ENCODE measurements at regions not wholly inside any gene's neighbourhood (a gene's known extent, or its start where the extent isn't known, plus 50 kb on each side); places are given as distances from the start of the nearest gene placed in this dataset.

- Histone ChIP-seq H3K27me3 (no peaks in the 10 kb centered on the region), H3K9me3 (no peaks in the 10 kb centered on the region), H3K27ac (no peak overlapping the region), H3K4me1 (no peaks in the 10 kb centered on the region), H3K36me3 (no peaks in the 10 kb centered on the region), H3K4me3 (no peak overlapping the region)
- no peak for TF ChIP-seq CTCF (IDR thresholded peaks at IDR 0.05)
- intact Hi-C loops (cut with DNase I; ENCODE audit: low total_unique reads) = no loop called here
- DNase-seq = no peak
Measured at GRCh38 chr10:108691126-108691525, 1232.2 kb downstream of the XPNPEP1 start.

- no peak for TF ChIP-seq CTCF (IDR thresholded peaks at IDR 0.05)
- no peaks in the 10 kb centered on the region for H3K4me1 ChIP-seq
- no peak overlapping the region for H3K27ac ChIP-seq
- intact Hi-C loops (cut with DNase I; ENCODE audit: low total_unique reads) = no loop called here
- no peaks in the 10 kb centered on the region for H3K9me3 ChIP-seq
- no peaks in the 10 kb centered on the region for H3K27me3 ChIP-seq
- no peak overlapping the region for H3K4me3 ChIP-seq
- H3K36me3 ChIP-seq = no peaks in the 10 kb centered on the region
- DNase-seq = no peak
Measured at GRCh38 chr10:108690530-108690929, 1232.8 kb downstream of the XPNPEP1 start.

DNA sequence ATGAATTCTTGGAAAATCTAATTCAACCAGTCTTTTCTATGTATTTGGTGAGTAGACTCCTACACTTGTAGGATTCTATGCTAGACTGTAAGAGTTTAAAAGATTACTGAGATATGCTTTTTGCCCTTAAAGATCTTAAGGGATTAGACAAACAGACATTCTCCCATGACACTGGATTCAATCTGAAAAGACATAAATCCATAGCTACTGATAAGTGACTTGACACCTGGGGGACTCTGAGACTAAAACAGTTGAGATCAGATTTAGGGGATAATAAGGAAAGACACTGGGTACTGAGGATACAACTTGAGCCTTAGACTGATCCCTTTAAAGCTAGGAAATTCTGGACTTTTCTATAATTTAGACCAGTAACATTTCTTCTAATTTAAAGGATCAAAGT lies 1233.4 kb downstream of the XPNPEP1 start:
- H3K9me3 ChIP-seq = no peaks in the 10 kb centered on the region
- no peaks in the 10 kb centered on the region for H3K27me3 ChIP-seq
- H3K36me3 ChIP-seq = no peaks in the 10 kb centered on the region
- DNase-seq = no peak
- no peaks in the 10 kb centered on the region for H3K4me1 ChIP-seq
- no peak for TF ChIP-seq CTCF (IDR thresholded peaks at IDR 0.05)
- no peak overlapping the region for H3K4me3 ChIP-seq
- no peak overlapping the region for H3K27ac ChIP-seq
- intact Hi-C loops (cut with DNase I; ENCODE audit: low total_unique reads) = no loop called here

DNA sequence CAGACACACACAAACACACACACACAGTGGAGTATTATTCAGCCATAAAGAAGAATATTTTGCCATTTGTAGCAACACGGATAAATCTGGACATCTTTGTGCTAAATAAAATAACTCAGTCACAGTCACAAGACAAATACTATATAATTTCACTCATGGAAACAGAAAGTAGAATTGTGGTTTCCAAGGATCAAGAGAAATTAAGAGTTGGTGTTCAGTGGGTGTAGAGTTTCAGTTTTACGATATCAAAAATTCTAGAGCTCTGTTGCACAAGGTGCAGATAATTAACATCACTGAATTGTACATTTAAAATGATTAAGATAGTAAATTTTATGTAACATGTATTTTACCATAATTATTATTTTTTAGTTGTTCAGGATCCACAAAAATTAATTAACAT lies 1235.0 kb downstream of the XPNPEP1 start:
- no peaks in the 10 kb centered on the region for H3K36me3 ChIP-seq
- H3K4me3 ChIP-seq = no peak overlapping the region
- no peak for TF ChIP-seq CTCF (IDR thresholded peaks at IDR 0.05)
- no peaks in the 10 kb centered on the region for H3K9me3 ChIP-seq
- no peaks in the 10 kb centered on the region for H3K4me1 ChIP-seq
- intact Hi-C loops (cut with DNase I; ENCODE audit: low total_unique reads) = no loop called here
- no peak for DNase-seq
- no peaks in the 10 kb centered on the region for H3K27me3 ChIP-seq
- H3K27ac ChIP-seq = no peak overlapping the region

DNA sequence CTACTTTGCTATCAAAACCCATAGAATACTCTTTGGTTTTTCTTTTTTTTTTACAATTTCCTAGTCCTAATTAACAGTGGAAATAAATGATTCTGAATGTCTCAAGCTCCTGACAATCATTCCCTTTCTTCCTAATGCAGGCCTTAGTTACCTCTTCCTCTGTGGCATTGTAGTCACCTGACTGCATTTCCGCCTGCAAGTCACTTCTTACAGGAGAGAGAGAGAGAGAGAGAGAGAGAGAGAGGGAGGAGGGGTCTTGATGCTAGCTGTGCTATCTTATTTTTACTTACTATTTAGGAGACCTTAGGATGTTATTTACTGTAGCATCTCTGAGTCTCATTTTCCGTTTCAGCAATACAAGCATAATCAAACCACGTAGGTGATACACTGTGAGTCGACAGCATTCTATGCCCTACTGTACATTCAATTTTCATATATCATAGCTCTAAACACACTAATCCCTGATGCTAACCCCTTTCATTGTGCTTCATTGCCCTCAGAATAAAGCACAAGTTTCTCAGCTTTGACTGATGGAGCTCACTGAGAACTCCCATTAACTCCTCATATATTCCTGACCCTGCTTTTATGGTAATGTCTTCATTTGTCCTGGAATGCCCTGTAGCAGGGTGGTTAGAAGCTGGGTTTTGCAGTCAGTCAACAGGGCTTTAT lies 1237.3 kb downstream of the XPNPEP1 start:
- no peak overlapping the region for H3K4me3 ChIP-seq
- no peak for DNase-seq
- no peaks in the 10 kb centered on the region for H3K4me1 ChIP-seq
- no peaks in the 10 kb centered on the region for H3K27me3 ChIP-seq
- no peak overlapping the region for H3K27ac ChIP-seq
- H3K9me3 ChIP-seq = no peaks in the 10 kb centered on the region
- intact Hi-C loops (cut with DNase I; ENCODE audit: low total_unique reads) = no loop called here
- no peak for TF ChIP-seq CTCF (IDR thresholded peaks at IDR 0.05)
- no peaks in the 10 kb centered on the region for H3K36me3 ChIP-seq

GRCh38 chr10:108684431-108684830 lies 1238.9 kb downstream of the XPNPEP1 start:
- no peak for TF ChIP-seq CTCF (IDR thresholded peaks at IDR 0.05)
- intact Hi-C loops (cut with DNase I; ENCODE audit: low total_unique reads) = no loop called here
- Histone ChIP-seq H3K4me3 (no peak overlapping the region), H3K27me3 (no peaks in the 10 kb centered on the region), H3K27ac (no peak overlapping the region), H3K36me3 (no peaks in the 10 kb centered on the region), H3K4me1 (no peaks in the 10 kb centered on the region), H3K9me3 (no peaks in the 10 kb centered on the region)
- no peak for DNase-seq
